Gastrocnemius medialis (tissue), 4 donors: ENCODE measurements at regions not wholly inside any gene's neighbourhood (a gene's known extent, or its start where the extent isn't known, plus 50 kb on each side); places are given as distances from the start of the nearest gene placed in this dataset.

ENCODE experiments used
- ATAC-seq, 2 donors: fragments of 150-250 bp; one replicate each; pipeline ENCODE4 v1.9.1; 2016
- DNase-seq, 2 donors: peaks; one replicate each; pipeline ENCODE4 v3.0.0-alpha.2; 2019
- H3K27ac ChIP-seq, 4 donors: fragments of 200-600 bp; sonication (generic); 1 replicate in 1 of 4; 2 replicates in 3 of 4; pipeline ENCODE4 v1.5.1; 2016 to 2018; ENCODE audit warnings: mild to moderate bottlenecking in 2 of 4, moderate library complexity in 1 of 4
- H3K27me3 ChIP-seq, 3 donors: fragments of 200-600 bp; sonication (generic) in 2 of 3; 1 replicate in 1 of 3; 2 replicates in 2 of 3; pipeline versions ENCODE4 v1.5.1 to v1.6.0; 2016 to 2019; ENCODE audit warnings: mild to moderate bottlenecking in 1 of 3, moderate library complexity in 1 of 3
- H3K36me3 ChIP-seq, 2 donors: fragments of 200-600 bp; sonication (generic) in 1 of 2; one replicate each; pipeline ENCODE4 v1.5.1; 2017 to 2018
- H3K4me1 ChIP-seq, 2 donors: fragments of 200-600 bp; sonication (generic) in 1 of 2; one replicate each; pipeline ENCODE4 v1.5.1; 2016 to 2017; ENCODE audit warnings: mild to moderate bottlenecking in 2 of 2
- H3K4me3 ChIP-seq, 4 donors: fragments of 200-600 bp; sonication (generic) in 3 of 4; 1 replicate in 1 of 4; 2 replicates in 3 of 4; pipeline ENCODE4 v1.5.1; 2016 to 2019; ENCODE audit warnings: mild to moderate bottlenecking in 2 of 4
- H3K9me3 ChIP-seq, 3 donors: fragments of 200-600 bp; sonication (generic) in 2 of 3; 1 replicate in 1 of 3; 2 replicates in 2 of 3; pipeline ENCODE4 v1.5.1; 2016 to 2019
- CTCF ChIP-seq, 5 experiments: fragments of 450-650 bp in 3 of 5; fragments of 200-600 bp in 2 of 5; sonication (generic) in 2 of 5; IDR thresholded peaks in 4 of 5; conservative IDR thresholded peaks in 1 of 5; 1 replicate in 4 of 5; 2 replicates in 1 of 5; pipeline ENCODE4 v1.5.1; 2016 to 2019; ENCODE audit warnings: antibody characterized with exemption in 5 of 5, mild to moderate bottlenecking in 3 of 5, moderate library complexity in 3 of 5
- POLR2A ChIP-seq, 2 donors: fragments of 450-650 bp; IDR thresholded peaks; one replicate each; pipeline ENCODE4 v1.6.1; 2017; ENCODE audit warnings: antibody characterized with exemption in 2 of 2, mild to moderate bottlenecking in 2 of 2, moderate library complexity in 2 of 2
- in situ Hi-C, 4 donors: fragments of 200-750 bp; cut with MboI; loops; one replicate each; pipeline versions ENCODE4 v1.15.0 to v1.8.0; 2017; ENCODE audit warnings: low sequenced_read_pairs in 4 of 4
- intact Hi-C: fragments of 100-400 bp; cut with DNase I; formaldehyde crosslinking; loops from one replicate; pipeline ENCODE4 v1.15.1; 2023; ENCODE audit warnings: low total_unique reads

GRCh38 chr3:124140746-124141145, 148.8 kb upstream of the ROPN1 start:
- in situ Hi-C loops: no loop called here
- Histone ChIP-seq H3K27ac (no peak overlapping the region), H3K4me3 (no peak overlapping the region), H3K4me1 (peaks cover 2 to 16% of the 10 kb centered on the region in 2 donors), H3K27me3 (no peaks in the 10 kb centered on the region), H3K9me3 (no peaks in the 10 kb centered on the region), H3K36me3 (no peaks in the 10 kb centered on the region)
- intact Hi-C loops: no loop called here
- TF ChIP-seq CTCF (IDR thresholded peaks at IDR 0.05 in 4 of 5, conservative IDR thresholded peaks at IDR 0.05 in 1 of 5) (no peak), POLR2A (IDR thresholded peaks at IDR 0.05) (no peak)
- ATAC-seq (no peak), DNase-seq (no peak)

DNA sequence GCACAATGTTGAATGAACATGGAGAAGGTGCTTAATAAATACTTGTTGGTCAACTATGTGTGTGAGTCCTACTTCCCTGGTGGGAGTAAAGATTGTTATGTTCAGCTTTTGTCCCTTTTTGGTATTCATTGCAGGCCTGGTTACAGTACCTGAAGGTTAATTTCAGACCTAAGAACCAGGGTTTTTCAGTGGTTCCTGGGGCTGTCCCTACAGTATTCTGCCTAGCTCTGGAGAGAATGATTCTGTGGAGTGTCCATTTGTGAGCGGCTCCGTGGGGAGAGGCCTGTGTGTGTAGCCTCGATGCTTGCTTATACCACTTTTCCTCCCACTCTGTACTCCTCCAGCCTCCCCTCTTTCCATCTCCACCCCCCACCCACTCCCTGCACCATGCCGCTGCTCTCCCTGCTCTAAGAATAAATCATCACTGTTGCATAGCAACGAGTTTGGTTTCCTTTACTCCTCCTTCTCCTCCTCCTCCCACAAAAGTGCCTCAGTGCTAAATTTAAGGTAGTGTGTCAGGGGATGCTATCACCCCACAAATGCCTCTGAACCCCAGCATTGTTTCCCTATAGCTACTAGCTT, 150.6 kb upstream of the ROPN1 start:
- intact Hi-C loops: no loop called here
- Histone ChIP-seq H3K9me3 (no peaks in the 10 kb centered on the region), H3K27ac (no peak overlapping the region), H3K4me1 (peaks cover 9 to 23% of the 10 kb centered on the region in 2 donors), H3K27me3 (no peaks in the 10 kb centered on the region), H3K36me3 (no peaks in the 10 kb centered on the region), H3K4me3 (no peak overlapping the region)
- ATAC-seq (no peak), DNase-seq (no peak)
- TF ChIP-seq POLR2A (IDR thresholded peaks at IDR 0.05) (no peak), CTCF (IDR thresholded peaks at IDR 0.05 in 4 of 5, conservative IDR thresholded peaks at IDR 0.05 in 1 of 5) (no peak)
- in situ Hi-C loops: no loop called here

GRCh38 chr3:124143047-124143446, 151.1 kb upstream of the ROPN1 start:
- Histone ChIP-seq H3K4me1 (peaks cover 9 to 23% of the 10 kb centered on the region in 2 donors), H3K36me3 (no peaks in the 10 kb centered on the region), H3K27ac (no peak overlapping the region), H3K4me3 (no peak overlapping the region), H3K9me3 (no peaks in the 10 kb centered on the region), H3K27me3 (no peaks in the 10 kb centered on the region)
- DNase-seq (no peak), ATAC-seq (no peak)
- intact Hi-C loops (no loop called here), in situ Hi-C loops (no loop called here)
- TF ChIP-seq POLR2A (IDR thresholded peaks at IDR 0.05): no peak
- no peak for TF ChIP-seq CTCF (IDR thresholded peaks at IDR 0.05 in 4 of 5, conservative IDR thresholded peaks at IDR 0.05 in 1 of 5)

GRCh38 chr3:124144035-124144814, 152.3 kb upstream of the ROPN1 start:
- in situ Hi-C loops (no loop called here), intact Hi-C loops (no loop called here)
- Histone ChIP-seq H3K4me1 (peaks cover 9 to 23% of the 10 kb centered on the region in 2 donors), H3K9me3 (no peaks in the 10 kb centered on the region), H3K27me3 (no peaks in the 10 kb centered on the region), H3K27ac (no peak overlapping the region), H3K36me3 (no peaks in the 10 kb centered on the region), H3K4me3 (no peak overlapping the region)
- DNase-seq (no peak), ATAC-seq (no peak)
- TF ChIP-seq POLR2A (IDR thresholded peaks at IDR 0.05) (no peak), CTCF (IDR thresholded peaks at IDR 0.05 in 4 of 5, conservative IDR thresholded peaks at IDR 0.05 in 1 of 5) (no peak)
